RWPE2 (cell line): ENCODE measurements at regions not wholly inside any gene's neighbourhood (a gene's known extent, or its start where the extent isn't known, plus 50 kb on each side); places are given as distances from the start of the nearest gene placed in this dataset.

Source experiments
- ATAC-seq: fragments of 200-7000 bp; cut with Tn5 transposase; 3 replicates; pipeline ENCODE4 v1.9.1; 2021; ENCODE audit warnings: low read depth
- DNase-seq: peaks from one replicate; pipeline ENCODE4 v3.0.0-alpha.2; 2020; ENCODE audit warnings: low spot score
- H3K27ac ChIP-seq: fragments of 450-650 bp; 2 replicates; pipeline ENCODE4 v1.5.1; 2017; ENCODE audit warnings: mild to moderate bottlenecking; ENCODE audit not compliant: poor library complexity, severe bottlenecking
- H3K27me3 ChIP-seq: fragments of 250-450 bp; sonication (Bioruptor Pico); 2 replicates; pipeline ENCODE4 v1.5.1; 2021; ENCODE audit warnings: mild to moderate bottlenecking, moderate library complexity; ENCODE audit not compliant: insufficient read depth, poor library complexity, severe bottlenecking
- H3K36me3 ChIP-seq: fragments of 250-450 bp; sonication (Bioruptor Pico); 2 replicates; pipeline ENCODE4 v1.5.1; 2020; ENCODE audit warnings: low read depth, mild to moderate bottlenecking, moderate library complexity
- H3K4me1 ChIP-seq: fragments of 250-450 bp; sonication (Bioruptor Pico); 2 replicates; pipeline ENCODE4 v1.5.1; 2021; ENCODE audit warnings: mild to moderate bottlenecking, moderate library complexity; ENCODE audit not compliant: insufficient read depth, poor library complexity, severe bottlenecking
- H3K4me3 ChIP-seq: fragments of 250-450 bp; sonication (Bioruptor Pico); 2 replicates; pipeline ENCODE4 v1.5.1; 2021; ENCODE audit warnings: mild to moderate bottlenecking, moderate library complexity; ENCODE audit not compliant: severe bottlenecking
- H3K9me3 ChIP-seq: fragments of 250-450 bp; sonication (Bioruptor Pico); 2 replicates; pipeline ENCODE4 v1.5.1; 2021; ENCODE audit warnings: mild to moderate bottlenecking, moderate library complexity; ENCODE audit not compliant: severe bottlenecking
- TF ChIP-seq, protein P1 (sequence below): fragments of 450-650 bp; IDR thresholded peaks from one replicate; pipeline ENCODE4 v1.5.1; 2017; ENCODE audit warnings: mild to moderate bottlenecking, moderate library complexity; ENCODE audit not compliant: poor library complexity, severe bottlenecking

DNA sequence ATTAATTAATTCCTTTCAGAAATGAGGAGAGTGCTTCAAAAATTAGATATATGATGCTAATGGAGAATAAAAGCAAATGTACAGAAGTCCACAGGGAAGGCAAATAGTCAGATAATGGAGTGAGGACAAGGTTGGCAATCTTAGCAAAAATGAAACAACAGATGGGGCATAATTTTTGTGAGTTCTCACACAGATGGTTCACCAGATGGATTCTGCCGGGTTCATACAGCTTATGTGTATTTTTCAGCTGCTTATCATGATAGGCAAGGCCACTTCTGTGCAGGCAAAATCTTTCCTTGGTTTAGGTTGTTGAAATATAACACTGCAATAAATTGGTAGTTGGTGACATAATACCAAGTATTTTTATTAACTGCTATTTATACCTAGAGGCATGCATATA, 1539.0 kb upstream of the IGFBP7 start:
- TF ChIP-seq, protein P1, sequence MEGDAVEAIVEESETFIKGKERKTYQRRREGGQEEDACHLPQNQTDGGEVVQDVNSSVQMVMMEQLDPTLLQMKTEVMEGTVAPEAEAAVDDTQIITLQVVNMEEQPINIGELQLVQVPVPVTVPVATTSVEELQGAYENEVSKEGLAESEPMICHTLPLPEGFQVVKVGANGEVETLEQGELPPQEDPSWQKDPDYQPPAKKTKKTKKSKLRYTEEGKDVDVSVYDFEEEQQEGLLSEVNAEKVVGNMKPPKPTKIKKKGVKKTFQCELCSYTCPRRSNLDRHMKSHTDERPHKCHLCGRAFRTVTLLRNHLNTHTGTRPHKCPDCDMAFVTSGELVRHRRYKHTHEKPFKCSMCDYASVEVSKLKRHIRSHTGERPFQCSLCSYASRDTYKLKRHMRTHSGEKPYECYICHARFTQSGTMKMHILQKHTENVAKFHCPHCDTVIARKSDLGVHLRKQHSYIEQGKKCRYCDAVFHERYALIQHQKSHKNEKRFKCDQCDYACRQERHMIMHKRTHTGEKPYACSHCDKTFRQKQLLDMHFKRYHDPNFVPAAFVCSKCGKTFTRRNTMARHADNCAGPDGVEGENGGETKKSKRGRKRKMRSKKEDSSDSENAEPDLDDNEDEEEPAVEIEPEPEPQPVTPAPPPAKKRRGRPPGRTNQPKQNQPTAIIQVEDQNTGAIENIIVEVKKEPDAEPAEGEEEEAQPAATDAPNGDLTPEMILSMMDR, result no peak
- Histone ChIP-seq H3K4me3 (no peak overlapping the region), H3K9me3 (no peaks in the 10 kb centered on the region), H3K27me3 (no peaks in the 10 kb centered on the region), H3K36me3 (no peaks in the 10 kb centered on the region), H3K4me1 (no peaks in the 10 kb centered on the region), H3K27ac (no peak overlapping the region)
- DNase-seq (no peak), ATAC-seq (no peak)

DNA sequence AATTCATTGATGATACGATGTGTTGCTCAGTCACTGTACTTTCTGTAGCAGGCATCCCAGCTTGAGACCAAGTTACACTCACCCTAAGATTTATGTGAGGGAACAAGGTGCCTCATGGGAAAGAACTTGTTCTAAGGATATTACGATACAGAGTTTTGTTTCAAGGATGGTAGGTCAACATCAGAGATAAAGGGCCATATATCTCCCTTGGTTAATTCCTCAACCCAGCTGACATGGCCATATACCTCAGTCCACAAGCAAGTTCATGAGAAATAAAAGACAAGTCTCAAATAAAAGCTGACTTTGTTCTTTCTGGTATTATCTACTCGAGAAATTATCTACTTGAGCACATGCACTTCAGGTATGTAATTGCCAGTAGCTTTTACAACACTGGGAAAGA, 1535.9 kb upstream of the IGFBP7 start:
- ATAC-seq (no peak), DNase-seq (no peak)
- H3K27ac ChIP-seq, result no peak overlapping the region
- H3K4me3 ChIP-seq, result no peak overlapping the region
- H3K9me3 ChIP-seq, result no peaks in the 10 kb centered on the region
- H3K4me1 ChIP-seq, result no peaks in the 10 kb centered on the region
- TF ChIP-seq, protein P1, result no peak
- no peaks in the 10 kb centered on the region for H3K27me3 ChIP-seq
- no peaks in the 10 kb centered on the region for H3K36me3 ChIP-seq

DNA sequence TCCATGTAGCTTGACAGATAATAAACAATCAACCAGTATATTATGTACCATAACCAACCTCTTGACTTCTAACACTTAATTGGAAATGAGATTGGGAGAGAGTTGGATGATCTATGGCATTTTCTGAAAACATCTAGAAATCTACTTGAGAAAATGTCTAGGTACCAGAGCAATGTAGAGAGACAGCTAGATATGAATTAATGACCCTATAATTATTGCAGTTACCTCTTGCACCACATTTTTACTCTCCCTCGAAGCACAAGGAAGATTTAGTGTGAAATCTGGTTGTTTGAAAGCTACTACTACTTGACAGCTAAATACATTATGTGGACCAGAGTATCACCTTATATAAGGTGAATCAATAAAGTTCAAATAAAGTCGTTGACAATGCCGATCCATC, 1534.4 kb upstream of the IGFBP7 start:
- no peaks in the 10 kb centered on the region for H3K4me1 ChIP-seq
- no peak overlapping the region for H3K27ac ChIP-seq
- no peak for ATAC-seq
- H3K4me3 ChIP-seq, result no peak overlapping the region
- no peak for DNase-seq
- H3K27me3 ChIP-seq, result no peaks in the 10 kb centered on the region
- TF ChIP-seq, protein P1, result no peak
- H3K36me3 ChIP-seq, result no peaks in the 10 kb centered on the region
- H3K9me3 ChIP-seq, result no peaks in the 10 kb centered on the region

DNA sequence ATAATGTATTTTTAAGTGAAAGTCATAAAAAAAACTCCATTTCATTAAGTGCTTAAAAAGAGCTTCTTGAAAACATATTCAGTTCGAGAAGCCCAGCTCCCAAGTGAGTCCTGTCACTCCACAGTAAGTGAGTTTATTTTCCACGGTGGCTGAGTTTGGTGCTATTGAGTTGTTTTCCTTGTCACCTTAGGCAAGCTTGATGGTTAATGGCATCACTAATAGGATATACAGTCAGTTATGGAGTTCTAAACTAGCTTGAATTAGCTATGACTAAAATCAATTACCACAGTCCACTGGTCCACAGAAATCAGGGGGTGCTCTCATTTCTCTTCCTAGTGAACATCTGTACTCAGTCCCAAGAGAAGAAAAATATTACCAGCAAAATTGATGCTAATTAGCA, 1526.2 kb upstream of the IGFBP7 start:
- ATAC-seq, result no peak
- no peaks in the 10 kb centered on the region for H3K27me3 ChIP-seq
- H3K36me3 ChIP-seq, result no peaks in the 10 kb centered on the region
- TF ChIP-seq, protein P1, result no peak
- H3K4me1 ChIP-seq, result no peaks in the 10 kb centered on the region
- H3K4me3 ChIP-seq, result no peak overlapping the region
- H3K9me3 ChIP-seq, result no peaks in the 10 kb centered on the region
- no peak for DNase-seq
- no peak overlapping the region for H3K27ac ChIP-seq

DNA sequence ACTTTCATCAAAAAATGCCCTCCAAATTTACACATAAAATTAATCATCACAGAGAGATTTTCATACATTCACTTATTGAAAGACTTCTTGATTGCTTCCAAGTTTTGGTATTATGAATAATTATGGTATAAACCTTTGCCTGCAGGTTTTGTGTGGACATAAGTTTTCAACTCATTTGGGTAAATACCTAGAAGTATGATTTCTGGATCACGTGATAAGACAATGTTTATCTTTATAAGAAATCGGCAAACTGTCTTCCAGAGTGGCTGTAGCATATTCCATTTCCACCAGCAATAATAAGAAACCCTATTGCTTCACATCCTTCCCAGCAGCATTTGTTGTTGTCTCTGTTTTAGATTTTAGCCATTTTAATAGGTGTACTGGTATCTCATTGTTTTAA, 1507.0 kb upstream of the IGFBP7 start:
- H3K27me3 ChIP-seq, result no peaks in the 10 kb centered on the region
- H3K4me1 ChIP-seq, result no peaks in the 10 kb centered on the region
- no peak for DNase-seq
- H3K27ac ChIP-seq, result no peak overlapping the region
- H3K36me3 ChIP-seq, result no peaks in the 10 kb centered on the region
- H3K9me3 ChIP-seq, result no peaks in the 10 kb centered on the region
- TF ChIP-seq, protein P1, result no peak
- ATAC-seq, result no peak
- no peak overlapping the region for H3K4me3 ChIP-seq
